ENCODE measurements at regions not wholly inside any gene's neighbourhood (a gene's known extent, or its start where the extent isn't known, plus 50 kb on each side); places are given as distances from the start of the nearest gene placed in this dataset.

- Histone ChIP-seq H3K4me3 (ENCODE audit: low read length) (no peak overlapping the region), H3K4me1 (ENCODE audit: insufficient read depth, low read length) (no peaks in the 10 kb centered on the region), H3K27ac (ENCODE audit: low read depth in 1 of 2, low read length in 2 of 2) (no peak overlapping the region), H3K27me3 (ENCODE audit: control insufficient read depth in 1 of 2, insufficient read depth in 2 of 2, low read length in 2 of 2) (no peaks in the 10 kb centered on the region), H3K9me3 (ENCODE audit: control insufficient read depth in 1 of 2, insufficient read depth in 1 of 2, low read length in 2 of 2) (peaks cover 0 to 13% of the 10 kb centered on the region in 2 experiments), H3K36me3 (ENCODE audit: insufficient read depth, low read length) (no peaks in the 10 kb centered on the region)
- ChIA-PET CTCF (no interaction called here), POLR2A (no interaction called here)
- Mint-ChIP-seq H3K4me1 (ENCODE audit: low read depth) (no peaks in the 10 kb centered on the region), H3K9me3 (no peaks in the 10 kb centered on the region), H3K27ac (no peak overlapping the region), H3K36me3 (ENCODE audit: low read depth) (no peaks in the 10 kb centered on the region), H3K4me3 (no peak overlapping the region), H3K27me3 (no peaks in the 10 kb centered on the region)
- intact Hi-C loops (cut with DNase I, micrococcal nuclease) = no loop called here
- TF ChIP-seq CTCF (IDR thresholded peaks at IDR 0.05) = no peak
- ATAC-seq (ENCODE audit: poor library complexity) = no peak
- DNase-seq = no peak
Measured at GRCh38 chr13:111634410-111634809, 314.0 kb downstream of the TEX29 start.

- no peak for ATAC-seq (ENCODE audit: poor library complexity)
- no peak for DNase-seq
- Mint-ChIP-seq H3K27me3 (no peaks in the 10 kb centered on the region), H3K27ac (no peak overlapping the region), H3K9me3 (no peaks in the 10 kb centered on the region), H3K36me3 (ENCODE audit: low read depth) (no peaks in the 10 kb centered on the region), H3K4me1 (ENCODE audit: low read depth) (no peaks in the 10 kb centered on the region), H3K4me3 (no peak overlapping the region)
- Histone ChIP-seq H3K36me3 (ENCODE audit: insufficient read depth, low read length) (no peaks in the 10 kb centered on the region), H3K9me3 (ENCODE audit: control insufficient read depth in 1 of 2, insufficient read depth in 1 of 2, low read length in 2 of 2) (peaks cover 0 to under 1% of the 10 kb centered on the region in 2 experiments), H3K4me1 (ENCODE audit: insufficient read depth, low read length) (no peaks in the 10 kb centered on the region), H3K27me3 (ENCODE audit: control insufficient read depth in 1 of 2, insufficient read depth in 2 of 2, low read length in 2 of 2) (no peaks in the 10 kb centered on the region), H3K27ac (ENCODE audit: low read depth in 1 of 2, low read length in 2 of 2) (no peak overlapping the region), H3K4me3 (ENCODE audit: low read length) (no peak overlapping the region)
- no peak for TF ChIP-seq CTCF (IDR thresholded peaks at IDR 0.05)
- POLR2A ChIA-PET = no interaction called here
- intact Hi-C loops (cut with DNase I, micrococcal nuclease) = no loop called here
- CTCF ChIA-PET = no interaction called here
Measured at GRCh38 chr13:111636271-111636670, 315.8 kb downstream of the TEX29 start.

- DNase-seq (no peak), ATAC-seq (ENCODE audit: poor library complexity) (no peak)
- Histone ChIP-seq H3K4me1 (ENCODE audit: insufficient read depth, low read length) (no peaks in the 10 kb centered on the region), H3K9me3 (ENCODE audit: control insufficient read depth in 1 of 2, insufficient read depth in 1 of 2, low read length in 2 of 2) (no peaks in the 10 kb centered on the region), H3K27ac (ENCODE audit: low read depth in 1 of 2, low read length in 2 of 2) (no peak overlapping the region), H3K4me3 (ENCODE audit: low read length) (no peak overlapping the region), H3K27me3 (ENCODE audit: control insufficient read depth in 1 of 2, insufficient read depth in 2 of 2, low read length in 2 of 2) (no peaks in the 10 kb centered on the region), H3K36me3 (ENCODE audit: insufficient read depth, low read length) (no peaks in the 10 kb centered on the region)
- H3K9me3 Mint-ChIP-seq = no peaks in the 10 kb centered on the region
- POLR2A ChIA-PET = no interaction called here
- intact Hi-C loops (cut with DNase I, micrococcal nuclease) = no loop called here
- no peaks in the 10 kb centered on the region for H3K36me3 Mint-ChIP-seq (ENCODE audit: low read depth)
- CTCF ChIA-PET = no interaction called here
- no peak overlapping the region for H3K27ac Mint-ChIP-seq
- H3K4me1 Mint-ChIP-seq (ENCODE audit: low read depth) = no peaks in the 10 kb centered on the region
- H3K4me3 Mint-ChIP-seq = no peak overlapping the region
- TF ChIP-seq CTCF (IDR thresholded peaks at IDR 0.05) = no peak
- H3K27me3 Mint-ChIP-seq = no peaks in the 10 kb centered on the region
Measured at GRCh38 chr13:111636804-111637203, 316.4 kb downstream of the TEX29 start.

Data from CD4-positive, alpha-beta T cell (primary cell).